GM10266 (cell line): ENCODE measurements at regions not wholly inside any gene's neighbourhood (a gene's known extent, or its start where the extent isn't known, plus 50 kb on each side); places are given as distances from the start of the nearest gene placed in this dataset.

Experiments
- DNase-seq: peaks from one replicate; pipeline ENCODE4 v3.0.0; 2012; ENCODE audit errors: extremely low spot score
- CTCF ChIP-seq: IDR thresholded peaks from 2 replicates; pipeline ENCODE4 v1.5.1; 2012; ENCODE audit warnings: mild to moderate bottlenecking, low read depth; ENCODE audit not compliant: control insufficient read depth, insufficient read depth; ENCODE audit errors: missing control alignments

GRCh38 chr18:54716586-54716985, 111.7 kb upstream of the RAB27B start:
- DNase-seq, result no peak
- TF ChIP-seq CTCF, result no peak

GRCh38 chr18:54717673-54718407, 110.4 kb upstream of the RAB27B start:
- peak; percentile 8 for DNase-seq

GRCh38 chr18:54718408-54718773, 109.9 kb upstream of the RAB27B start:
- DNase-seq, result no peak
- no peak for TF ChIP-seq CTCF

More at GRCh38 chr18:54717673-54718407, 110.4 kb upstream of the RAB27B start:
- TF ChIP-seq CTCF, result no peak

GRCh38 chr18:54720620-54721019, 107.7 kb upstream of the RAB27B start:
- no peak for DNase-seq
- TF ChIP-seq CTCF, result no peak

GRCh38 chr18:54726143-54726542, 102.1 kb upstream of the RAB27B start:
- DNase-seq, result no peak
- TF ChIP-seq CTCF, result no peak

- no peak for DNase-seq
- TF ChIP-seq CTCF, result no peak
Observed at GRCh38 chr18:54734059-54734458, 94.2 kb upstream of the RAB27B start.

- no peak for TF ChIP-seq CTCF
- DNase-seq, result no peak
Observed at GRCh38 chr18:54736981-54737380, 91.3 kb upstream of the RAB27B start.
